Medulla oblongata (tissue), 1 donor: ENCODE measurements at regions not wholly inside any gene's neighbourhood (a gene's known extent, or its start where the extent isn't known, plus 50 kb on each side); places are given as distances from the start of the nearest gene placed in this dataset.

ENCODE experiments used
- DNase-seq: peaks from one replicate; pipeline ENCODE4 v3.0.0-alpha.2; 2015; ENCODE audit errors: extremely low spot score

- DNase-seq: no peak
Measured at GRCh38 chr7:12074889-12075288, 136.2 kb upstream of the TMEM106B start.

- DNase-seq: no peak
Measured at GRCh38 chr7:12080006-12080405, 131.1 kb upstream of the TMEM106B start.

- DNase-seq: no peak
Measured at GRCh38 chr7:12085516-12085915, 125.6 kb upstream of the TMEM106B start.

- DNase-seq: no peak
Measured at GRCh38 chr7:12089951-12090756, 120.9 kb upstream of the TMEM106B start.

GRCh38 chr7:12090757-12091221, 120.3 kb upstream of the TMEM106B start:
- DNase-seq: no peak

GRCh38 chr7:12091231-12091630, 119.9 kb upstream of the TMEM106B start:
- DNase-seq: no peak

- DNase-seq: no peak
Measured at GRCh38 chr7:12092499-12093130, 118.5 kb upstream of the TMEM106B start.

GRCh38 chr7:12093365-12093764, 117.7 kb upstream of the TMEM106B start:
- no peak for DNase-seq

- no peak for DNase-seq
Measured at GRCh38 chr7:12094365-12094921, 116.7 kb upstream of the TMEM106B start.

- no peak for DNase-seq
Measured at GRCh38 chr7:12102126-12102525, 109.0 kb upstream of the TMEM106B start.

- DNase-seq: no peak
Measured at GRCh38 chr7:12102527-12102926, 108.6 kb upstream of the TMEM106B start.

- no peak for DNase-seq
Measured at GRCh38 chr7:12103948-12104347, 107.1 kb upstream of the TMEM106B start.

GRCh38 chr7:12107381-12107780, 103.7 kb upstream of the TMEM106B start:
- DNase-seq: no peak

GRCh38 chr7:12107841-12108254, 103.2 kb upstream of the TMEM106B start:
- DNase-seq: no peak

GRCh38 chr7:12110425-12110824, 100.7 kb upstream of the TMEM106B start:
- DNase-seq: peak; percentile 8

GRCh38 chr7:12111422-12112405, 99.4 kb upstream of the TMEM106B start:
- peak; percentile 66 for DNase-seq

GRCh38 chr7:12117170-12117569, 93.9 kb upstream of the TMEM106B start:
- DNase-seq: no peak

GRCh38 chr7:12119620-12120303, 91.3 kb upstream of the TMEM106B start:
- peak; percentile 52 for DNase-seq

GRCh38 chr7:12120632-12121031, 90.5 kb upstream of the TMEM106B start:
- no peak for DNase-seq

- DNase-seq: no peak
Measured at GRCh38 chr7:12123172-12123571, 87.9 kb upstream of the TMEM106B start.

GRCh38 chr7:12124028-12124427, 87.1 kb upstream of the TMEM106B start:
- DNase-seq: no peak
